ENCODE measurements at regions not wholly inside any gene's neighbourhood (a gene's known extent, or its start where the extent isn't known, plus 50 kb on each side); places are given as distances from the start of the nearest gene placed in this dataset.

DNA sequence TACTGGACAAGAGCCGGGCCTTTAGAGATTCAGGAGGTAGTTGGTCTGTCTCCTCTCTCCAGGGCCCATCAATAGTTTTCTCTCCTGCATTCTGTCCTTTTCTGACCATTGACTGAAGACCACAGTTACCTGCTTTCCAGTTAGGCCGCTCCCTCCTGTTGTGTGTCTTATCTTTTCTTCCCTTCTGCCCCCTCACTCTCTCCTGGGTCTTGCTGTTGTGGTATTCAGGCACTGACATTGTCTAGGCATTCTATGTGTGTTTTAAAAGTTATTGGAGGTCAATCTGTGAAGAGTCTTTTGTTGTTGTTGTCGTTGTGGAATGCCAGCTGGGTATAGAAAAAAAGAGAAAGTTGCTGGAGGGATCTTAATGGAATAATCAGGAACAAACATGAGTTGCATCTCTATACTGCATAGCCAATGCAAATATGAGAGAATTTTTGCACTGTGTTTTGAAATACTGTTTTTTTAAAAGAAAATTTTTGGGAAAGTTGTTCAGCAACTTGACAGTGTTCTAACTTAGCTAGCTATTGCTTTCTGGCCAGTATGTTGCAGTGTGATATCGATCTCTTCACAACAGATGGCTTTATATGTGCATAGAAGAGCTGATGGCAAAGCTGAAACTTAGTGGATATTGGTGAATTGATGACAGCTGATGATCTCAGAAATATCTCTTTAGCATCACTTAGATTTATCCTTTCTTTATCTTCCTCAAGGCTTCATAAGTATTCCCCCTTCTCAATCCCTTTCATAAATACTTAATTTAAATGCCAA is 240.7 kb downstream of the C4orf33 start (continued):
- TF ChIP-seq ZFP30 (CRISPR knock-in tag; IDR thresholded peaks at IDR 0.05) = no peak
- no peak for TF ChIP-seq ZNF8 (CRISPR knock-in tag; IDR thresholded peaks at IDR 0.05)
- TF ChIP-seq, protein P1, sequence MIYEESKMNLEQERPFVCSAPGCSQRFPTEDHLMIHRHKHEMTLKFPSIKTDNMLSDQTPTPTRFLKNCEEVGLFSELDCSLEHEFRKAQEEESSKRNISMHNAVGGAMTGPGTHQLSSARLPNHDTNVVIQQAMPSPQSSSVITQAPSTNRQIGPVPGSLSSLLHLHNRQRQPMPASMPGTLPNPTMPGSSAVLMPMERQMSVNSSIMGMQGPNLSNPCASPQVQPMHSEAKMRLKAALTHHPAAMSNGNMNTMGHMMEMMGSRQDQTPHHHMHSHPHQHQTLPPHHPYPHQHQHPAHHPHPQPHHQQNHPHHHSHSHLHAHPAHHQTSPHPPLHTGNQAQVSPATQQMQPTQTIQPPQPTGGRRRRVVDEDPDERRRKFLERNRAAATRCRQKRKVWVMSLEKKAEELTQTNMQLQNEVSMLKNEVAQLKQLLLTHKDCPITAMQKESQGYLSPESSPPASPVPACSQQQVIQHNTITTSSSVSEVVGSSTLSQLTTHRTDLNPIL (CRISPR knock-in tag; IDR thresholded peaks at IDR 0.05; ENCODE audit: low read depth) = no peak
- TF ChIP-seq OSR1 (CRISPR knock-in tag; IDR thresholded peaks at IDR 0.05) = no peak
- TF ChIP-seq SNAI2 (CRISPR knock-in tag; IDR thresholded peaks at IDR 0.05) = no peak
- TF ChIP-seq PPARA (CRISPR knock-in tag; IDR thresholded peaks at IDR 0.05; ENCODE audit: borderline replicate concordance) = no peak

DNA sequence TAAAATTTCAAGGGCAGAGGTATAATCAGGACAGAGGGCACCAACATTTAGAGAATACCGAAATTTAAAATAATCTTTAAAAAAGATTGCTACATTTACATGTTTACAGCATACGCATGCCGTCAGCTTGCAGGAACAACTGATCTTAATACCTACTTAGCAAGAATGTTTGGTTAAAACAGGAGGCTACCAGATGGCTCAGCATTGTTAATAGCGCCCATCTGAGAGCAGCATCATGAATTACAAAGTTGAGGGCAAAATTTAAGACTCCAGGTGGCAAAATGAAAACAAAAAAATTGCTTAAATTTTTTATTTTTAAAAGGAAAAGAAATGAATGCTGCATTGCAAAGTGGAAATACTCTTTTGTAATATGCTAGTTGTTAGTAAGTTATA is 241.3 kb downstream of the C4orf33 start:
- no peak for TF ChIP-seq OSR1 (CRISPR knock-in tag; IDR thresholded peaks at IDR 0.05)
- ATAC-seq = no peak

DNA sequence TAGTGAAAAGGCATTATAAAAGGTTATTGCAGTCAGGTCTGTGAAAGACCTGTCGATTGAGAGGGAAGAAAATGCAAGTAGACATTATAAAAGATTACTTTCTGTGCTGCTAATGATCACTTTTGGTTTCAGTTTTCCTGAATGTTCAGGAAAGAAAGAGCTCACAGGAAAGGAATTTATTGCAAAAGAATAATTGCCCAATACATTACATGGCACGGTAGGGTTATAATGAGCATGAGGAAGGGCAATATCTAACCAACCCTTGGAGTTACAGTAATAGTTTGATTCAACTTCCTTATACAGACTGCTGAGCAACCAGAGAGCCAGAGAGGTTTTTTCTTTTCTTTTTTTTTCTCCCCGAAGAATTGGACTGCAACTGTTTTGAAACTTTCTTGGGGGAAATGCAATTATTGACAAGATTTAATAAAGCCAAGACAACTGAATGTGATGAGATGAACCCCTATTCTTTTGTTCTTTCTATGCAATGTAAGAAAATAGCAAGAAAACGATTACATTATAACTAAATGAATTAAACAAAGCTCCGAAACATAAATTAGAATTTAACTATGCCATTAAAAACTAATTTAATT is 247.0 kb downstream of the C4orf33 start:
- TF ChIP-seq RARB (CRISPR knock-in tag; IDR thresholded peaks at IDR 0.05) (no peak), ISL1 (CRISPR knock-in tag; IDR thresholded peaks at IDR 0.05) (0 out of 2 replicates have a peak, but pooled peaks have one; percentile 16), SNAI2 (CRISPR knock-in tag; IDR thresholded peaks at IDR 0.05) (no peak)
- ATAC-seq = no peak; the same call in 2 of the 3 replicates

GRCh38 chr4:129344058-129344457 is 248.1 kb downstream of the C4orf33 start:
- ATAC-seq = peak; percentile 91
- TF ChIP-seq TOX (CRISPR knock-in tag; IDR thresholded peaks at IDR 0.05; ENCODE audit: borderline replicate concordance) = no peak

- TF ChIP-seq, protein P1 (CRISPR knock-in tag; IDR thresholded peaks at IDR 0.05; ENCODE audit: low read depth) = no peak
- no peak for ATAC-seq
Measured at GRCh38 chr4:129345609-129346008, 249.7 kb downstream of the C4orf33 start.

DNA sequence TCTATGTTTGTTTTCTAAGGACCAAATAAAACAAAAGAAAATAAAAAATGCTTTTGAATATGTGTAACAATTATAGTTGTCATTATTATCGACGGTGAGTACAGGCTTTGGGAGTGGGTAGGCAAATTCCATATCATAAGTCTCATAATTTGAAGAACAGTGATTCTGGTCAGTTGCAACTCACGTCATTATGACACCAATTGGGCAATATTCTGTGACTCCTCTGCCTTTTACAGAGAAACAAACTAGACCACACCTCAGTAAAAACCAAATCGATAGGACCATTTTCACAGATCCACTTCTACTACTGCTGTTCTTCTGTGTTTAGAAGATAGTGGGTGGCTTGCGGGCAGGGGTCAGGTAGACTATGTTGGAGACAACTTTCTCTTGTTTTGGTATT is 250.1 kb downstream of the C4orf33 start:
- no peak for ATAC-seq
- TF ChIP-seq PPARA (CRISPR knock-in tag; IDR thresholded peaks at IDR 0.05; ENCODE audit: borderline replicate concordance) (no peak), BACH2 (CRISPR knock-in tag; IDR thresholded peaks at IDR 0.05; ENCODE audit: borderline replicate concordance) (no peak), ZC3H10 (CRISPR knock-in tag; IDR thresholded peaks at IDR 0.05) (no peak), PATZ1 (CRISPR knock-in tag; IDR thresholded peaks at IDR 0.05; ENCODE audit: borderline replicate concordance) (no peak), CSRNP3 (CRISPR knock-in tag; IDR thresholded peaks at IDR 0.05) (no peak), TOX (CRISPR knock-in tag; IDR thresholded peaks at IDR 0.05; ENCODE audit: borderline replicate concordance) (no peak), ARNTL (CRISPR knock-in tag; IDR thresholded peaks at IDR 0.05; ENCODE audit: borderline replicate concordance, low read depth) (no peak), ZNF70 (CRISPR knock-in tag; IDR thresholded peaks at IDR 0.05) (no peak), TCF4 (CRISPR knock-in tag; IDR thresholded peaks at IDR 0.05; ENCODE audit: borderline replicate concordance) (no peak), ZNF565 (CRISPR knock-in tag; conservative IDR thresholded peaks at IDR 0.05; ENCODE audit: low read depth) (no peak), GLIS3 (CRISPR knock-in tag; IDR thresholded peaks at IDR 0.05) (no peak), ISL1 (CRISPR knock-in tag; IDR thresholded peaks at IDR 0.05) (no peak), OSR1 (CRISPR knock-in tag; IDR thresholded peaks at IDR 0.05) (no peak)
- TF ChIP-seq, protein P1 (CRISPR knock-in tag; IDR thresholded peaks at IDR 0.05; ENCODE audit: low read depth) = no peak
